ENCODE measurements at regions not wholly inside any gene's neighbourhood (a gene's known extent, or its start where the extent isn't known, plus 50 kb on each side); places are given as distances from the start of the nearest gene placed in this dataset.

- TF ChIP-seq EZH2phosphoT487 (conservative IDR thresholded peaks at IDR 0.05; ENCODE audit: low read length): no peak
- TF ChIP-seq CTCF (IDR thresholded peaks at IDR 0.05; ENCODE audit: insufficient read depth, low read length, poor library complexity, severe bottlenecking): no peak
- Histone ChIP-seq H3K9me3 (ENCODE audit: insufficient read depth, low read length) (no peaks in the 10 kb centered on the region), H3K4me2 (ENCODE audit: low read depth, low read length, poor library complexity, severe bottlenecking) (no peak overlapping the region), H3F3A (ENCODE audit: insufficient read depth) (no peaks in the 10 kb centered on the region), H3K79me2 (ENCODE audit: insufficient read depth, low read length) (no peaks in the 10 kb centered on the region), H3K9ac (ENCODE audit: low read length) (no peak overlapping the region), H3K27ac (ENCODE audit: low read depth, low read length) (no peak overlapping the region), H3K9me2 (replicated peaks; ENCODE audit: insufficient read depth, low read length) (no peaks in the 10 kb centered on the region), H3K36me3 (ENCODE audit: low read length) (no peaks in the 10 kb centered on the region), H2AFZ (ENCODE audit: low read depth, low read length, severe bottlenecking) (no peak overlapping the region), H3K27me3 (ENCODE audit: low read length) (no peaks in the 10 kb centered on the region), H4K20me1 (ENCODE audit: low read depth, low read length) (no peaks in the 10 kb centered on the region), H3K4me3 (ENCODE audit: insufficient read depth, low read length, poor library complexity, severe bottlenecking) (no peak overlapping the region)
These were observed 65.8 kb upstream of the CREB1 start for GRCh38 chr2:207464007-207464406.

- H3F3A ChIP-seq (ENCODE audit: insufficient read depth): no peaks in the 10 kb centered on the region
- no peaks in the 10 kb centered on the region for H3K9me2 ChIP-seq (replicated peaks; ENCODE audit: insufficient read depth, low read length)
- no peaks in the 10 kb centered on the region for H3K79me2 ChIP-seq (ENCODE audit: insufficient read depth, low read length)
- H3K9ac ChIP-seq (ENCODE audit: low read length): no peak overlapping the region
- no peak overlapping the region for H2AFZ ChIP-seq (ENCODE audit: low read depth, low read length, severe bottlenecking)
- H3K4me2 ChIP-seq (ENCODE audit: low read depth, low read length, poor library complexity, severe bottlenecking): no peak overlapping the region
- H3K9me3 ChIP-seq (ENCODE audit: insufficient read depth, low read length): no peaks in the 10 kb centered on the region
- H3K27ac ChIP-seq (ENCODE audit: low read depth, low read length): no peak overlapping the region
- H3K4me3 ChIP-seq (ENCODE audit: insufficient read depth, low read length, poor library complexity, severe bottlenecking): no peak overlapping the region
- TF ChIP-seq CTCF (IDR thresholded peaks at IDR 0.05; ENCODE audit: insufficient read depth, low read length, poor library complexity, severe bottlenecking) (no peak), EZH2phosphoT487 (conservative IDR thresholded peaks at IDR 0.05; ENCODE audit: low read length) (no peak)
- H3K27me3 ChIP-seq (ENCODE audit: low read length): no peaks in the 10 kb centered on the region
- H4K20me1 ChIP-seq (ENCODE audit: low read depth, low read length): no peaks in the 10 kb centered on the region
- H3K36me3 ChIP-seq (ENCODE audit: low read length): no peaks in the 10 kb centered on the region
These were observed 63.9 kb upstream of the CREB1 start for GRCh38 chr2:207465894-207466293.

- no peak for TF ChIP-seq EZH2phosphoT487 (conservative IDR thresholded peaks at IDR 0.05; ENCODE audit: low read length)
- no peak for TF ChIP-seq CTCF (IDR thresholded peaks at IDR 0.05; ENCODE audit: insufficient read depth, low read length, poor library complexity, severe bottlenecking)
- Histone ChIP-seq H4K20me1 (ENCODE audit: low read depth, low read length) (no peaks in the 10 kb centered on the region), H3K4me2 (ENCODE audit: low read depth, low read length, poor library complexity, severe bottlenecking) (no peak overlapping the region), H3F3A (ENCODE audit: insufficient read depth) (no peaks in the 10 kb centered on the region), H3K79me2 (ENCODE audit: insufficient read depth, low read length) (no peaks in the 10 kb centered on the region), H3K9ac (ENCODE audit: low read length) (no peak overlapping the region), H3K9me2 (replicated peaks; ENCODE audit: insufficient read depth, low read length) (no peaks in the 10 kb centered on the region), H3K27me3 (ENCODE audit: low read length) (no peaks in the 10 kb centered on the region; the same call in 1 of the 2 replicates), H3K9me3 (ENCODE audit: insufficient read depth, low read length) (no peaks in the 10 kb centered on the region), H3K27ac (ENCODE audit: low read depth, low read length) (no peak overlapping the region), H3K36me3 (ENCODE audit: low read length) (no peaks in the 10 kb centered on the region), H2AFZ (ENCODE audit: low read depth, low read length, severe bottlenecking) (no peak overlapping the region), H3K4me3 (ENCODE audit: insufficient read depth, low read length, poor library complexity, severe bottlenecking) (no peak overlapping the region)
These were observed 61.9 kb upstream of the CREB1 start for GRCh38 chr2:207467716-207468347.

Measured in SU-DHL-6 (cell line).